SKM-1 treated with dmso at 0.1 percent for 144 hours (cell line): ENCODE measurements at regions not wholly inside any gene's neighbourhood (a gene's known extent, or its start where the extent isn't known, plus 50 kb on each side); places are given as distances from the start of the nearest gene placed in this dataset.
A peak's percentile ranks its signal among the peaks of the same experiment; 100 is the strongest.
"Not testable (repeated sequence)": the region's sequence is repeated elsewhere in the genome, so short reads cannot be mapped to it uniquely, and the experiment has no call there.

Source experiments
- DNase-seq: peaks from one replicate; lab custom pipeline; 2025; ENCODE audit not compliant: unreplicated experiment; lab: John Stamatoyannopoulos, UW

- no peak for DNase-seq
Measured at GRCh38 chr4:146124023-146124680, 51.4 kb upstream of the LSM6 start.

GRCh38 chr4:146123231-146123630 lies 52.3 kb upstream of the LSM6 start:
- DNase-seq, result no peak

- DNase-seq, result no peak
Measured at GRCh38 chr4:146122398-146122797, 53.1 kb upstream of the LSM6 start.

GRCh38 chr4:146121757-146122156 lies 53.8 kb upstream of the LSM6 start:
- DNase-seq, result no peak

GRCh38 chr4:146119845-146120404 lies 55.6 kb upstream of the LSM6 start:
- no peak for DNase-seq

GRCh38 chr4:146114066-146114465 lies 61.5 kb upstream of the LSM6 start:
- DNase-seq, result no peak

- DNase-seq, result no peak
Measured at GRCh38 chr4:146113171-146113570, 62.3 kb upstream of the LSM6 start.

GRCh38 chr4:146112389-146112788 lies 63.1 kb upstream of the LSM6 start:
- no peak for DNase-seq

- DNase-seq, result peak; percentile 5
Measured at GRCh38 chr4:146110871-146111485, 64.5 kb upstream of the LSM6 start.

GRCh38 chr4:146108756-146109155 lies 66.8 kb upstream of the LSM6 start:
- peak; percentile 21 for DNase-seq

- DNase-seq, result no peak
Measured at GRCh38 chr4:146107587-146108240, 67.8 kb upstream of the LSM6 start.

- DNase-seq, result peak; percentile 95
Measured at GRCh38 chr4:146105464-146105863, 70.1 kb upstream of the LSM6 start.

GRCh38 chr4:146104541-146104940 lies 71.0 kb upstream of the LSM6 start:
- DNase-seq, result no peak

- DNase-seq, result not testable (repeated sequence)
Measured at GRCh38 chr4:146104052-146104451, 71.5 kb upstream of the LSM6 start.

GRCh38 chr4:146099585-146099984 lies 75.9 kb upstream of the LSM6 start:
- no peak for DNase-seq

- no peak for DNase-seq
Measured at GRCh38 chr4:146098978-146099377, 76.5 kb upstream of the LSM6 start.

GRCh38 chr4:146098397-146098796 lies 77.1 kb upstream of the LSM6 start:
- no peak for DNase-seq

- no peak for DNase-seq
Measured at GRCh38 chr4:146096371-146096770, 79.1 kb upstream of the LSM6 start.

GRCh38 chr4:146095860-146096259 lies 79.7 kb upstream of the LSM6 start:
- no peak for DNase-seq

- DNase-seq, result peak; percentile 24
Measured at GRCh38 chr4:146095091-146095690, 80.3 kb upstream of the LSM6 start.

GRCh38 chr4:146088690-146089089 lies 86.8 kb upstream of the LSM6 start:
- DNase-seq, result no peak

GRCh38 chr4:146087856-146088255 lies 87.7 kb upstream of the LSM6 start:
- no peak for DNase-seq
